ENCODE measurements at regions not wholly inside any gene's neighbourhood (a gene's known extent, or its start where the extent isn't known, plus 50 kb on each side); places are given as distances from the start of the nearest gene placed in this dataset.

GRCh38 chr21:15524855-15525254 is 204.9 kb upstream of the USP25 start:
- TF ChIP-seq POLR2A (IDR thresholded peaks at IDR 0.05; ENCODE audit: low read depth, low read length) (no peak), POLR2AphosphoS5 (IDR thresholded peaks at IDR 0.05; ENCODE audit: low read depth, low read length) (no peak), POU2F2 (IDR thresholded peaks at IDR 0.05; ENCODE audit: low read depth, low read length) (no peak), TAF1 (IDR thresholded peaks at IDR 0.05; ENCODE audit: low read depth, low read length) (no peak), PAX5 (IDR thresholded peaks at IDR 0.05; ENCODE audit: insufficient read depth, low read length, severe bottlenecking) (no peak), SPI1 (IDR thresholded peaks at IDR 0.05; ENCODE audit: low read depth, low read length) (no peak)
